Germinal center (tissue), 1 donor: ENCODE measurements at regions not wholly inside any gene's neighbourhood (a gene's known extent, or its start where the extent isn't known, plus 50 kb on each side); places are given as distances from the start of the nearest gene placed in this dataset.
"Not testable (repeated sequence)": the region's sequence is repeated elsewhere in the genome, so short reads cannot be mapped to it uniquely, and the experiment has no call there.

Experiments used
- DNase-seq: peaks from one replicate; pipeline ENCODE4 v3.0.0; 2012; ENCODE audit warnings: mixed read lengths, low spot score

DNA sequence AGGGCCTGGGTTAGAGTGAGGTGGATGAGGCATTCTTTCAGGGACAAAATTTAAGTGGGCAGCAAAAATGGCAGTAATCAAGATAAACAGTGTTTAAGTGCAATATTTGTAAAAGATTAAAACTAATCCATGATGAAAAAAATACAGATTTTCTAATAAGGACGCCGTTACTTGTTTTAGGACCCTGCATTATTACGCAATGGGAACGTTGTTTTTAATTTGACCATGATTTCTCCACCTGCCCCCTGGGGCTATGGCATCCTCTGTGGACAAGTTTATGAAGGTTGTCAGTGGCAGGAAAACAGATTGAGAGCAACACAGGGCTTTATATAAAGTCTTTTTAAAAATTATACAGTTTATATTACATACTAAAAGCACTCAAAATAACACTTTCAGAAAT is 380.6 kb upstream of the PHF14 start:
- DNase-seq: no peak

DNA sequence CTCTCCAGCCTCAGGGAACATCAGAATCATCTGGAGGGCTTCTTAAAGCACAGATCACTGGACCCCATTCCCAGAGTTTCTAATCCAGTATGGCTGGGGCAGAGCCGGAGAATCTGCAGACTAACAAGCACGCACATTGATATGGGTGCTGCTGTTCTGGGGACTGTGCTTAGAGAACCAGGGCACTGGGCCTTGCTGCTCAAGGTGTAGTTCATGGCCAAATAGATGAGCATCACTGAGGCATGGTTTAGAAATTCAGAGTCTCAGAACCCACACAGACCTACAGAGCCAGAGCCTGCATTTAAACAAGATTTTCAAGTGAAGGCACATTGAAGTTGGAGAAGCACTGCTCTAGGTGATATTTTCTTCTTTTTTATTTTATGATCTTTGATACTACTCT is 376.8 kb upstream of the PHF14 start:
- no peak for DNase-seq

DNA sequence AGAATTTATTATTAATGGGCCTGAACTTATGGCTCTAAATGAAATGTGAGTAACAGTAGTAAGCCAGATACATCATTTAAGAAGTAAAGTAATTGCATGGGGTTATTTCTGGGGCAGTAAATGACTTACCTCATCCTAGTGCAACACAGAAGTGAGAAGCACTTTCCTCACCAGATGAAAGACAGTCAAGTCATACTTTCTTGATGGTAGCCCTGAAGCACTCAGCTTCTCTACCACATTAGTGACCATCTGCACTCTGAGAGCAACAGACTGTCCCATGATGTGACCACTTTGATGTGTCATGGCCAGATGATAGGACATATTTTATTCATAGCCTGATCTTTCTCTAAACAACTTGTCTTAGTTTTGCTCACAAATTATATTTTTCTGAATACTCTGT is 369.5 kb upstream of the PHF14 start:
- no peak for DNase-seq

DNA sequence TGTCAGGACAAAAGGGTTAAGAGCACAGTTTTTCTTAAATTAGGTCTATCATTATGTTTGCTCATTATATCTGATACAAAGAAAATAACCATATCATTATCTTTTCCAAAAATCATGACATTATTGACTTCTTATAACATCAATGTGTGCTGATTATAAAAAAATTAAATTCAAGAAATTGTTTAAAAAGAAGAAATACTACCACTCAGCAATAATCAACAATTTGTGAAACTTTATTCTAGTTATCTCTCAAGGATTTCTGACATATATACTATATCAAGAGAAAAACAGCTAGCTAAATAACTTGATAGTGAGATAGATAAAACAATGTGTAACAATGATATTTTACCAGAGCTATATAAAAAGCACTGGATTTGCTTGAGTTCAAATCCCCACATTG is 360.7 kb upstream of the PHF14 start:
- no peak for DNase-seq

DNA sequence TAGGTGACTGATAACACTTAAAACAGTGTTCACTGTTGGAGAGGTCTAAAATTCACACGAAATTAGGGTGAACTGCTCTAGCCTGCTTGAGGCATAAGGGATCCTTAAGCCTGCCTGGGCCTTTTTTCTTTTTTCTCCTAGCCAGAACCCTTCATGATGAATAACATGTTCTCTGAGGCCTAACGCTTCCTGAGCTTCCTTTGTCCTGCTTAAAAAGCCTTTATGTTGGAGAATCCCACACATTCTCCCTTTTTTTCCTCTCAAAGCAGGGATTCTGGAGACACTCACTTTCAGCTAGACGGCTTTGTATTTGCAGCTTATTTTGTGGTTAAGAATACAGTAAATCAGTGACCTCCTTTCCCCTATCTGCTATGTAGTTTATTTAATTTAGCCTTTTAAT is 354.7 kb upstream of the PHF14 start:
- no peak for DNase-seq

DNA sequence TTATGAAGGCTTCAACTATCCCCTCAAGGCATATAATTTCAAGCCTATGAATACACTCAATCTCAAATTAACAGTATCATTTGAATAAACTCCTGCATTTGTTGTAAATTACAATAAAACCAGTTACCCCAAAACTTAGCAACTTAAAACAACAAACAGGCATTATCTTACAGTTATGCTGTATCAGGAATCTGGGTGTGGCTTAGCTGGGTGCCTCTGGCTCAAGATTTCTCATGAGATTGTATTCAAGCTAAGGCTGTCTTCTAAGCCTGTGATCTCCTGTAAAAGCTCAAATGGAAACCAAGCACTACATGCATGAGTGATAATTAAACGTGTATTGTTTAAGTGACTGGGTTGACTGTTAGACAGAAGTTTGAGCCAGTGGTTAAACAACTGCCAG is 341.0 kb upstream of the PHF14 start:
- DNase-seq: no peak

DNA sequence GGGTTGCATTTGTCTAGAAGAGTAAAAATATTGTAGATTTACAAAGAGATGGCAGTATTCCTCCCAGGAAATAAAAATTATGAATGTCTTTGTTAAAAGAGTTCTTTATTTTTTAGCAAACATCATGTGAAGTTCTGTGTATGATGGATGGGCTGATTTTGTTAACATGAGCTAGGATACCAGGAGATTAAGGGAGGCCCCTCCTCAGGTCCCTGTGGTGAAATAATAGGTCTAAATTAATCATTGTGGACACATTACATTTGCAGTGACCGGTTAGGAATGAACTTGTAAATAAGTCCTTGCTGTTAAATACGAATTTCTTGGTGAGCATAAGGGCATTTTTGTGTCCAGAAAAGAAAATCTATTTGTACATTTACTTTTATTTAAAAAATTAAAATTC is 339.4 kb upstream of the PHF14 start:
- no peak for DNase-seq

DNA sequence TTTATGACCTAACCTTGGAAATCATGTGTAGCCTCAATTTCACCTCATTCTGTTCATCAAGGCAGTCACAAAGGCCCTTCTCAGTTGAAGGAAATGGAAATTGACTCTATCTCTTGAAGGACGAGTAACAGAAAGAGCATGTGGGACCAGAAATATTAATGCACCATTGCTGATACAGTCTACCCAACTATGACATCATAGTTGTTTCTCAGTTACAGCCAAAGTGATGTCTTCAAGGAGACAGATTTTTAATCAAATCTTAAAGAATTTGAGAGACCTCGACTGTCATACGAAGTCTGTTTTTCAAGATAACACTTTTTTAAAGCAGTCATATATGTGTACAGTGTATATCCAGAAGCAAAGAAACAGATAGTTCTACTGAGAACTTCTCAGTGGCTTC is 335.7 kb upstream of the PHF14 start:
- DNase-seq: no peak

DNA sequence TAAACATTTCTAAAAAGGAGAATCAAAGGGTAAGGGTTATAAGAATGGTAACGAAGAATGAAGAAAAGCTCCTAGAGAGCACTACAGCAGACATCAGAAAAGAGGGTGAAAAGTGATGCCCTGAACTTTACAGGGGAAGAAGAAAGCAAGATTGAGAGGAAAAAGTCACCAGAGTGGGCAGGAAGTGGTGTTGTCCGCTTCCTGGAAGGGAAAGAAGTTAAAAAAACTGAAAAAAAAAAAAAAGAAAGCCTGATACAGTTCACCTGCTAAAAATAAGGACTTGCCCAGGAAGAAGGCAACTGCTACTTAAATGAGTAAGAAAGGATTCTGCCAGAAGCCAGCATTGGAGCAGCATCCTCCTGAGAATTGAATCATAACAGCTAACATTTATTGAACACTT is 330.1 kb upstream of the PHF14 start:
- no peak for DNase-seq

DNA sequence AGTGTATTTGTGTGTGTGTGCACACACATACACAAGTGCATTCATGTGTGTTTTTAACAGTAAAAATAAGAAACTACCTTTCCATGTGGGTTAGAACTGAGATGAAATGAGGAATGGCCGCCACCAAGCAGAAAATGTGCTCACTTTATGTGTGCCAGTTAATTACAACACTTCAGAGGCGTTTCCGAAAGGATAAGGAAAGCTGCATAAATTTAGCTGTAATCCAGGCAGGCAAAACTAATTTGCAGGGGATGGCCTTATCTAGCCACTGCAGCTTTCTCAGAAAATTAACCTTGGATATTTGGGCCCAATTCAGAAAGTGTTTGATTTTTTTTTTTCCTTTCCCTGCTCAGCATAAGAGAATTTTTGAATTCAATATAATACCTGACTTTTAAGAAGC is 328.8 kb upstream of the PHF14 start:
- DNase-seq: no peak

DNA sequence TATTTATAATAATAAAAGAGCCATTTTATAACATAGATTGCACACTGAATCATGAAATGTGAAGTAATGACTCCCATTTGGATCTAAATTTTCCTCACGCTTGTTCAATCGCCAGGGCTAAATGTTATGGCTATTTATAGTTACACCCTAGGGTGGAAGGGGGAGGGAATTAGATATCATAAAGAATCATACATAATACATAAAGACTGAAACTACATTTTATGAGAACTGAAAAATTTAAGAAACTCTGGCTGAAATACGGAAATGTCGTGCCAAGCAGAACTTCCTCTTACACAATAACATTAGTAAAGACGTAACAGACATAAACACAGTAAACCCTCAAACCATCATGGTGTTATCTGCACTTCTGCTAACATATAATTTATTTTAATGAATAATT is 327.5 kb upstream of the PHF14 start:
- DNase-seq: no peak

DNA sequence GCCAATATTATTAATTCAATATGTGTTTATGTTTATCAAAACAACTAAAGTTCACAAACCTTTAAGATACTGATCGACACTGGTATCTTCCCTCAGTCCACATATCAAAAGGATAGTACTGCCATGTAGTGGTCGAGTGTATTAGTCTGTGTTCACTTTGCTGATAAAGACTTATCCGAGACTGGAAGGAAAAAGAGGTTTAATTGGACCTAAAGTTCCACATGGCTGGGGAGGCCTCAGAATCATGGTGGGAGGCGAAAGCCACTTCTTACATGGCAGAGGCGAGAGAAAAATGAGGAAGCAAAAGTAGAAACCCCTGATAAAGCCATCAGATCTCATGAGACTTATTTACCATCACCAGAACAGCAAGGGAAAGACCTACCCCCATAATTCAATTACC is 325.4 kb upstream of the PHF14 start:
- DNase-seq: no peak

DNA sequence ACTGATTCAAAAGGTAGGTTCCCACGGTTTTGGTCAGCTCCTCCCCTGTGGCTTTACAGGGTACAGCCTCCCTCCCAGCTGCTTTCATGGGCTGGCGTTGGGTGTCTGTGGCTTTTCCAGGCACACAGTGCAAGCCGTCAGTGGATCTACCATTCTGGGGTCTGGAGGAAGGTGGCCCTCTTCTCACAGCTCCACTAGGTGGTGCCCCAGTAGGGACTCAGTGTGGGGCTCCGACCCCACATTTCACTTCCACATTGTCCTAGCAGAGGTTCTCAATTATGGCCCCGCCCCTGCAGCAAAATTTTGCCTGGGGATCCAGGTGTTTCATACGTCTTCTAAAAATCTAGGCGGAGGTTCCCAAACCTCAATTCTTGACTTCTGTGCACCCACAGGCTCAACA is 324.6 kb upstream of the PHF14 start:
- DNase-seq: not testable (repeated sequence)

DNA sequence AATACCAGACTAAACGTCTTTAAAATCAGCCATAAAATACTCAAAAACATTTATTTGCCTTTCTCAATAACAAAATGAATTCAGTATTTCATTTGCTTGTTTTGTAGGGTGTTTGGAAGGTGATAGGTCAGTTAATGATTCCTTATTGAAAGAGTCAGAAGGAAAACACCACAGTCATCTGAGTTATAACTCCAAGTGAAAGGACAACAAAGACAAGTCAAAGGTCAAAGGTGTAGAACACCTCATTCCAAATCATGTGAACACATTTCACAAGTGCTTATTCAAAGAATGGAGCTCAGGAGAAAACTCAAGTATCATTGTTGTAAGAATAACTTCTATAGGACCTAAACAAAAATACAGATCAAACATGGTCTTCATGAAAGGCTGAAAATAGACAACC is 318.6 kb upstream of the PHF14 start:
- no peak for DNase-seq

DNA sequence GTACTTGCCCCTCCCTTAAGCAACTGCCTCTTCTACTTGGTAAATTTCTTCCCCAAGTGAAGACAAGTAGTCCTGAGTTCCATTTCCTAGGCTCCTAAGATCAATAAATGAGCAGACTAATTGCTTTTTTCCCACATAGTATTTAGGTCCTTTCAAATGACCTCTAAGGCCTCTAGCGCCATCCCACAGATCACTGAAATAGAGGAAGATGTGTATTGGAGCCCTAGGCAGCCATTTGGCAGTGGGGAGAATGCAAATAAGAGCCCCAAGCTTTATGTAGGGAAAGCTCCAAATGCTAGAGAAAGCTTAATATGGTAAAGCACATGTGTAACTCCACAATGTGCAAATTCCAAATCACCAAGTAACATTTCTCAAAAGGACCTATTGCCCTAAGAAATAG is 316.5 kb upstream of the PHF14 start:
- no peak for DNase-seq

DNA sequence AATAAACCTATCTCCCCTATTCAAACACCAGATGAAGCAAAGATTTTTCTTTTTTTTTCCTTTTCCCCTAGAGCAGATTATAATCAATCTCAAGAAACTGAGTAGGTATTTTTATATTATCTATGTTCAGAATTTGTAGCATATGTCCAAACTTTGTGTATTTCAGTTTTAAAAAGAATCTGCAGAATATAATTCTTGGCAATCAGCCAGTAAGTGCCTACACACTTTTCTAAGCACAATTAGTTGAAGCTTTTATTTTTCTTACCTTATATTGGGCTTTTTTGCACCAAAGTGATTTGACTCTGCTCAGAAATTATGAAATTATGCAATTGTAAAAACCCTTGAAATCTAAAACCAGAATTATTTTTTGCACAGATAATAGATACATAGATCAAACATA is 315.8 kb upstream of the PHF14 start:
- DNase-seq: no peak

DNA sequence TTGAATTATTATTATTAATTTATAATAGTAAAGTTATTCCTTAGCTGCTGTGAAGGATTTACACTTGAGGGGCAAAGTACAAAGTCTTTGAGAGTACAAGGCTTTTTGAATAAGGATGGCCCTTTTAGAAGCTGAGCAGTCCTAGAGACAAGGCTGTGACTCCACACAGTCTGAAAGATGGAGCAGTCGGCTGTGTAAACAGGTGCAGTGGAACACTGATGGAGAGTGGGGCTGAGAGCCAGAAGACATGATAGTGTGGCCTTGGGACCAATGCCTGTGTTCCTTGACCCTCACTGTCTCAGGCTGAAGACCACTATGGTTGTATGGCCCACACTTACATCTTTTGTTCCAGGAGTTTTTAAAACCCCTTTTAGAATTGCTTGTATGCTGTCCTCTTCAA is 311.2 kb upstream of the PHF14 start:
- no peak for DNase-seq

DNA sequence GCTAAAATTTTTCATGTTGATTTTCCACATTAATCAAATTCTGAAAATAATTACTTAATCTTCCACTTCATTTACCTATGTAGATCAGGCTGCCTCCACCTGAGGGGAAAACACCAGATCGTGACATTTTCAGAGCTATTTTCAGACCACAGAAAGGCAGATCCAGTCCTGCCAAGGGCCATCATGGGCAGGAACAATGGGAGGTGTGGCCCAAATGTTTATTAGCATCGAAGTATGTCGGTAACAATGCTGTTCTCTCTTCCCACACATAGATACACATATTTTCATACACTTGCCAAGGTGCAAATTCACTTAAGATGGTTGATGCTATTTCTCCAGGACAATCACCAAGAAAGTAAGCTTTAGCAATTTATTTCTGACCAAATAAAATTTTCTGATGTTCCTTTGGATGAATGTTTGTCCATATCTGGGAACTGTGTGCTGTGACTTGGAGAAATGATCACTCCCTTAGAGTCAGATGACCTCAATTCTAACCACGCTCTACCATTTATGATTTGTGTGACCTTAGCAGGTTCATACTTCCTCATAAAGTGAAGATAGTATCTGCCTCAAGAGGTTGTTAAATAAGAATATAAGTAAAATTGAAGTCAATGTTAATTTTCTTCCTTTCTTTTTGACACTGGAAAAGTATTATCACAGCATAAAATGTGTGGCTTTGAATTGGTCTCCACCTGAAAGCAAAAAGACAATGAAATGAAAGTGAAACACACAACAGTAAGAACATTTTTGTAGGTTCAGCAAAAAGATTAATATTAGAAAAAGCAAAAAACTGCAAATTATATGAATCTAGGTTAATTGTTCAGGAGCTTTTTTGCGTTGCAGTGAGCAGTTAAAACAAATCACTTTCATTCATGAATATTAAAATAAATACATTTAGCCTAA is 310.4 kb upstream of the PHF14 start:
- DNase-seq: no peak

DNA sequence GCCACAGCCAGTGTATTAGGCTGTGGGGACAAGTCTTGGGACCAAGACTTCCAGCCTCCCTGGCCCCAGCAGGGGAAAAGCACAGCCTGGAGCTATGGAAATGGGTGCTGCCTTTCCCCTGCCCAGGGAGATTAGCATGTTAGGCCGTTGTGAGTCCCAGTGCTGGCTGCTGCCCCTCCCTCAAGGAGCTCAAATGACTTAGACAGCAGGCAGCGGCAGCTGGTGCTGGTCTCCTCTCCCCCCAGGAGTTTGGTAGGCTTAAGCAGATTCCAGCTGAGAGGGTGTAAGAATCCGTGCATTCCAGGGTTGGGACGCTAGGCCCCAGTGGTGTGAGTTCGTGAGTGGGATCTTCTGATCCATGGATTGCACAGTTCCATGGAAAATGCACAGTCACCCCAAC is 301.5 kb upstream of the PHF14 start:
- DNase-seq: no peak

DNA sequence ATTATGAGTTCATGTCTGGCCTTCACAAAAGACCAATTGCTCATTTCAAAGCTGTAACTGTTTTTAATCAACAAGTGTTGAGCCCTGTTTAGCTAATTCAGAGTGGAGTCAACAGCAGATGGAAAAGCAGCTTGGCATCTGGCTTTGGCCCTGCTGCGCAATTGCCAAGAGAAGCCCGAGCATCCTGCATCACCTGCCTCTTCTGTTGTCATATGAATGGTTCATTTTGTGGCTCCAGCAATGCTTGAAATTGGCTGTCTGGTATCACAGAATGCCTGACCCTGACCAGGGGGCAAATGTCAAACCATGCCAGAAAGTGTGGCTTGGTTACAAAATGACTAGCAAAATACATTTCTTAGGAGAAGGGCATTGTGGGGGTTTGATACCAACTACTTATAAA is 296.5 kb upstream of the PHF14 start:
- DNase-seq: no peak

DNA sequence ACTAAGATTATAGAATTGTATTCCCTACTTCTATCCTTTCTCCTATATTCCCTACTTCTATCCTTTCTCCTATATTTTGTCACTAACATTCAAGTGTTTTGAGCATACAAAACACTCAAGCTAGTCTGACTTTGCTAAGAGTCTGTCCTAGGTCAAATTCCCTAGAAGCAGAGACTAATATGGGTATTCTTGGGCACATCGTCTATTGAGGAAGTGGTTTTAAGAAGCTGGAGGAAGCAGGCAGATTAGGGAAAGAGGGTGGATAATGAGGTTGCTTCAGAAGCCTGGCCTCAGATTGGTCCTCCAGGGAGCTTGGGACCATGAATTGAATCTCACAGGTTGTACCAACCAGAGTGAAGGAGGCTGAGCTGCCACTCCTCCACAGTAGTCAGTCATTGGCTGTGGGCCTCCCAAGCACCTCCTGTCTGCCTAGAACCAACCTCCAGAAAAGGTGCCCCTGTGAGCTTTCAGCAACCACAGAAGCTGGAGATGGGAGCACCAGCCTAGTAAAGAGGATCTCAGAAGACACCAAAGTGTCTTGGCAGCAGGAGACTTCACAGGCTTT is 295.9 kb upstream of the PHF14 start:
- DNase-seq: no peak

DNA sequence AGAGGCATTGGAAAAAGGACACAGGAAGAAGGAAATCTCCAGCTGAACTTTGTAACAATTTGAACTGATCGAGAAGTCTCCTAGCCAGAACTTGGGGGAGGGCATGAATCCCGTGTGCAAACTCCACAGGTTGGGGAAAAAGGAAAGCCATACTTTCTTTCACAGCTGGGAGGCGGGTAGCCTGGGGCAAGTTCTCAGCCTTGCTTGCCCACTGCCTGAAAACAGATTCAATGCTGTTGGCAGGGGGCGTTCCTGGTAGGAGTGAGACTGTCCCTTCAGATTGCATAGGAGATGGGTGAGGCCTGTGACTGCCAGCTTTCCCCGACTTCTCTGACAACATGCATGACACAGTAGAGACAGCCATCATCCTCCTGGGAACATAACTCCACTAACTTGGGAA is 289.1 kb upstream of the PHF14 start:
- no peak for DNase-seq

DNA sequence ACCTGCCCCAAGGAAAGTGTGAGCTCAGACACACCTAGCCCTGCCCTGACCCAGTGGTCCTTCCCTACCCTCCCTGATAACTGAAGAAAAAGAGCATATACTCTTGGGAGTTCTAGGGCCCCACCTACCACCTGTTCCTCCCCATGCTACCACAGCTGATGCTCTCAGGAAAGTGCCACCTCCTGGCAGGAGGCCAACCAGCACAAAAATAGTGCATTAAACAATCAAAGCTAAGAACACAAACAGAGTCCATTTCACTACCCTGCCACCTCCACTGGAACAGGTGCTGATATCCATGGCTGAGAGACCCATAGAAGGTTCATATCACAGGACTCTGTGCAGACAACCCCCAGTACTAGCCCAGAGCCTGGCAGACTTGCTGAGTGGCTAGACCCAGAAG is 288.6 kb upstream of the PHF14 start:
- no peak for DNase-seq

DNA sequence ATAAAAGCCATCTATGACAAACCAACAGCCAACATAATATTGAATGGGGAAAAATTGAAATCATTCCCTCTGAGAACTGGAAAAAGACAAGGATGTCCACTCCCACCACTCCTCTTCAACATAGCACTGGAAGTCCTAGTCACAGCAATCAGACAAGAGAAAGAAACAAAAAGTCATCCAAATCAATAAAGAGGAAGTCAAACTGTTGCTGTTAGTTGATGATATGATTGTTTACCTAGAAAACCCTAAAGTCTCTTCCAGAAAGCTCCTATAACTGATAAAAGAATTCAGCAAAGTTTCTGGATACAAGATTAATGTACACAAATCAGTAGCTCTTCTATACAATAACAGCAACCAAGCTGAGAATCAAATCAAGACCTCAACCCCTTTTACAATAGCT is 285.1 kb upstream of the PHF14 start:
- no peak for DNase-seq
